Stimulated activated CD4-positive, alpha-beta T cell treated with anti-CD3 and anti-CD28 coated beads, Interleukin-4, amount 100 ng/mL, for 48 hours (primary cell): ENCODE measurements at regions not wholly inside any gene's neighbourhood (a gene's known extent, or its start where the extent isn't known, plus 50 kb on each side); places are given as distances from the start of the nearest gene placed in this dataset.

ENCODE experiments used
- DNase-seq, 2 donors: peaks; one replicate each; pipeline ENCODE4 v3.0.0-alpha.2; 2020; ENCODE audit warnings: low read depth in 2 of 2

- no peak for DNase-seq
Observed at GRCh38 chr6:9532621-9533557, 882.0 kb downstream of the TFAP2A start.

DNA sequence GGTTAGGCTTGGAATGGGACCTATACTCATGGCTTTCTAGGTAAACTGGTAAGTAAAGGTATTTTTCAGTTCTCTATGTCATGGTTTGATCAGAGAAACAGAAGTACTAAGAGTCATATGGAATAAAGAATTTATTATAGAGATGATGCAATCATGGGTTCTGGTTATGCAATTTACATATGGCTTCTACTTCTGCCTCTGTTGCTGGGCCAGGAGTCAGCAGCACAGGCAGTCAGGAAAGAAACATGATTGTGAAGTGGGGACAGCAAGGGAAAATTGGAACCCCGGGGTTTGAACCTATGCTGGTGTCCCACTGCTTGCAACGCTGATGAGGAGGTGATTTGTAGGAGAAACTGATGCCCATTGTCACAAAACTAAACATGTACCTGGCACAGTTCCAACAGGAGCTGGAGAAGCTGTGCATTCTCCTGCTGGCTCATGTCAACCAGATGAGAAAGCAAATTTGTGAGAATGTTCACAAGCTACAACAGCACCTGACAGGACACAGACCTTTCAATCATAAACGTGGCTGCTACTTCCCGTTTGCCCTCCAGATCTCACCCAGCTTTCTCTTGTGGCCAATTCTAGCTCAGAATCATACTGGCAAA lies 887.1 kb downstream of the TFAP2A start:
- no peak for DNase-seq

DNA sequence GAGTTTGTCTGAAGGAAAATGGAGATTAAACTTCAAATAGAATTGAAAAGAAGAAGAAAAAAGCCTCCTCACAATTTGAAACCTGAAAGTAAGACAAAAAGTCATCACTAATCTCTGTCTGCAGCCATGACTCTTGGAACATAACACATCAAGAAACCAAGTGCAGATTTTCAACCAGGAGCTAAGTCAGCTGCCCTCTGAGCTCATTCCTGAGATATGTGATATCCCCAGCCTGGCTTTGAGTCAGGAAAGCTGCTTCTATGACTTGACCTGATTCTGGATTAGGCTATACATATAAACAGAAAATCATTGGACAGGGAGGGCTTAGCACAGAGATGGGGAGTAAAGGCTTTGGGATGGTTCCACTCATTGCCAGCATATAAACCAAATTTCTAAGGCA lies 891.4 kb downstream of the TFAP2A start:
- DNase-seq = no peak

GRCh38 chr6:9522101-9522500 lies 892.8 kb downstream of the TFAP2A start:
- no peak for DNase-seq

- no peak for DNase-seq
Observed at GRCh38 chr6:9521152-9521530, 893.7 kb downstream of the TFAP2A start.

DNA sequence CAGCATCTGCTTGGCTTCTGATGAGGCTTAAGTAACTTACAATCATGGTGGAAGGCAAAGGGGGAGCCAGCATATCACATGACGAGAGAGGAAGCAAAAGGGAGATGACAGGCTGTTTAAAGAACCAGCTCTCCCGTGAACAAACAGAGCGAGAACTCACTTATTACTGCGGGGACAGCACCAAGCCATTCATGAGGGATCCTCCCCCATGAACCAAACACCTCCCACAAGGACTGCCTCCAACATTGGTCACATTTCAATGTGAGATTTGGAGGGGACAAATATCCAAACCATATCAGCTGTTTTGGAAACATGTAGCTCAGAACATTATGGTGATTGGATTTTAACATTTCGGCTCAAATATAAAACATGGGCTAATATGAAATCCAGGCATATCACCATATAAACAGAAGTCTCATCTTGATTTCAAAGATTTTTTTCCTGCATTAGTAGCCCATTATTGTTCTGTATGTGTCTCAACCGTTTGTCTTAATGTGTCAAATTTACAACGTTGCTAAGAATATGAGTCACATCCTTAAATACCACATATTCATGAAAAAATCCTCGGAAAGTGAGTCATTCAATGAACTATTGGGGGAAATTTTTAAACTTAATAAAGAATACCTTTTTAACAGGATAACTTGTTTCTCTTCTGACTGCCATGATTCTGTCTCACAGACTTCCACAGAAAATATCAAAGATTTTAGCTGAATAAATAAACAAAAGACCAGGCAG lies 894.3 kb downstream of the TFAP2A start:
- no peak for DNase-seq

DNA sequence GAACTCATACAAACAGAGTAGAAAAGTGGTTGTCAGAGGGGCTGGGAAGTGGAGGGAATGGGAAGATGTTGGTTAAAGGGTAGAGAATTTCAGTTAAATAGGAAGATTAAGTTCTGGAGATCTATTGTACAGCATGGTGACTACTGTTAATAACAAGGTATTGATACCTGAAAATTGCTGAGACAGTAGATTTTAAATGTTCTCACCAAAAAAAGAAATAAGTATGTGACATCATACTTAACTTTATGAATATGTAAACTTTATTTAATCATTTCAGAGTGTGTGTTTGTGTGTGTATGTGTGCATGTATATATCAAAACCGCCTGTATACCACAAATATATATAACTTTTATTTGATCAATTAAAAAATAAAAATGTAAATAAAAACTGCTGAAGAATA lies 896.4 kb downstream of the TFAP2A start:
- DNase-seq = no peak

DNA sequence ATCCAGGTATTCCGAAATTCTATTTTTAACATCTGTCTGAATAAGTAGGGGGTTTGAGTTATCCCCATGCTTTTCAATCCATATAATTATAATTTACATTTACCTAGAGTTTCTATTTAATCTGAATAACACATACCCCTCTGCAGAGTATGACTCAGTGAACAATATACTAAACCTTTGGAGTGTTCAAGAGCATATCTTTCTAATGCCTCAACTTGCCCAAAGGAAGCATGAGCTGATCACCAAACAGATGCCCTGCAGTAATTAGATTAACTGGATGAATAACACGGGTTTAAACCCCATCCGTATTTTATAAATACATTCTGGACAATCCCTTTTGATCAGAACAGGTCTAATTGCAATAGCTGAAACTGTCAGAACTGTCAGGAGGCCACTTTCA lies 897.1 kb downstream of the TFAP2A start:
- no peak for DNase-seq

- DNase-seq = no peak
Observed at GRCh38 chr6:9515633-9516606, 899.0 kb downstream of the TFAP2A start.

- no peak for DNase-seq
Observed at GRCh38 chr6:9514146-9514545, 900.7 kb downstream of the TFAP2A start.

GRCh38 chr6:9511157-9511556 lies 903.7 kb downstream of the TFAP2A start:
- DNase-seq = no peak

DNA sequence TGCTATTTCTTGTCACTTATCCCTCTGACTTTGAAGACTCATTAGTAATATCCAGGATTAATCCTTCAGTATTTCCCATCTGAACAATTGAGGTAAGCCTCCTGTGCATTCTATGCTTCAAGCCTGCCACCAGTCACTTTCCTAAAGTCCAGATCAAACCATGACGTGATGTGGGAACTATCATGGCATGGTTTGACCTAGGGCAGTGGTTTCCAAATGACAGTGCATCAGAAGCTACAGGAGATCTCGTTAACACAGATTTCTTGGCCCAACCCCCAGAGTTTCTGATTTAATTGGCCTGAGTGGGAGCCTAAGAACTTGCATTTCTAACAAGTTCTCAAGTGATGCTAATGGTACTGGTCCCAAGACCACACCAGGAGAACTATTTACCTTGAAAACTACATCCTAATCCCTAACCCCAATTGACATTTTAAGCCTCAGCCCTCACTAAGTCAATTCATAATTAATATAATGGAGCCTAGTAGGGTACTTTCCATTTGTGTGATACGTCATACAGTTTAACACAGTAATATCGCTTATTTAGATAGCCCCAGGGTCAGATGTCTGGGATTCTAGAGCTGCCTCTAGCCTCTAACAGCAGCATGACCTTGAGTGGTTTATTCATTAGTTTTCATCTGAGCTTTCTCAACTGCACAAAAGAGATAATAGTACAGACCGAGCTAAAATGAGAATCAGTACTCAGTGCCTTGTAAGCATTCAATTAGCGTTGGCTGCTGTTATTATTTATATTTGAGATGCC lies 907.6 kb downstream of the TFAP2A start:
- no peak for DNase-seq

- DNase-seq = no peak
Observed at GRCh38 chr6:9504191-9504590, 910.7 kb downstream of the TFAP2A start.

GRCh38 chr6:9503111-9503761 lies 911.6 kb downstream of the TFAP2A start:
- no peak for DNase-seq

DNA sequence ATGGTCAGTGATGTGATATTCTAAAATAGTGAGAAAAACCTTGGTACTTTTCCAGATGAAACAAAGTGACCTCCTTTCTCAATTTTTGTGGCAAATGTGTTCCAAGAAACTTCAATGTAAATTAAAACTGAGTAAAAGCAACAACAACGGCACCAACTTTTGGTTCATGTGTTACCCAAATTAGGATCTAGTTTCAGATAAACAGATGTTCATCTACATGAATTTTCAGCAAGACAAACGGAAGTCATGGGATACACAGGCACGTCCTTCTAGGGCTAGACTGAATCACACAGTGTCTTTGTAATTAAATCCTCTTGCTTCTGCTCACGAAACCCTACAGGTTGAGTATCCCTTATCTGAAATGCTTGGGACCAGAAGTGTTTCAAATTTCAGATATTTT lies 915.2 kb downstream of the TFAP2A start:
- no peak for DNase-seq

DNA sequence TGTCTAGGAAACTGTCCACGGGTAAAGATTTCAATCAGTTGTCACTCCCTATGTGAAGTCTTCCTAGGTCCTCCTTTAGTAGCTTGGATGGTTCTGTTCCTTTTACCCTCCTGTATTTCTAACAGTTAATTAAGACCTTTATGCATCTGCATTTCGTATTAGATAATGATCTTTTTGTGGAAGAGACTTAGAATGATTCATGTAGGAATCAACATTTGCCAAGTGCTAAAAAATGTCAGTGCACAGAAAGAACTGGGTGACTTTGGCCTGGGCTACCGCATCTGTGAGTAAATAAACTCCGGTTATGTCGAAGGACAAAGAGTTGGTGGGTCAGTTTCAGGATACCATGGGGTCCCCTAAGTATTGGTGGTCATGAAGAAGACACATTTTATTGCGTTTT lies 918.0 kb downstream of the TFAP2A start:
- no peak for DNase-seq

DNA sequence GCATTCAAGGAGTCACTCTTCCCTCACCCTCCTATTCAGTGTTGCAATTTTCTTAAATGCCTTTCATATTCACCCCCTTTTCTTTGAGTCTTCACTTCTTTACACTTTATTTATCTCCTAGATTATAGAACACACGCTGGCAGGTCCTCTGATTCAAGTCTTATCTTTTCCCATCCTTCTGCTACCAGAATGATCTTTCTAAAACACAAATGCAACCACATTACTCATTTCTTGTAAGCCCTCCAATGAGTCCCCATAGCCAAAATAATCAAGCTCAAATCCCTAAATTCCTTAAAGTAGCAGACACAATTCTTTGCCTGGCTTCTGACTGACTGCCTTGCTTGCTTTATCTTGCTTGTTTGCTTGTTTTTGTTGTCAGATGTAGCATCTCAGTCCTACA lies 920.0 kb downstream of the TFAP2A start:
- no peak for DNase-seq

- no peak for DNase-seq
Observed at GRCh38 chr6:9492790-9493189, 922.1 kb downstream of the TFAP2A start.

DNA sequence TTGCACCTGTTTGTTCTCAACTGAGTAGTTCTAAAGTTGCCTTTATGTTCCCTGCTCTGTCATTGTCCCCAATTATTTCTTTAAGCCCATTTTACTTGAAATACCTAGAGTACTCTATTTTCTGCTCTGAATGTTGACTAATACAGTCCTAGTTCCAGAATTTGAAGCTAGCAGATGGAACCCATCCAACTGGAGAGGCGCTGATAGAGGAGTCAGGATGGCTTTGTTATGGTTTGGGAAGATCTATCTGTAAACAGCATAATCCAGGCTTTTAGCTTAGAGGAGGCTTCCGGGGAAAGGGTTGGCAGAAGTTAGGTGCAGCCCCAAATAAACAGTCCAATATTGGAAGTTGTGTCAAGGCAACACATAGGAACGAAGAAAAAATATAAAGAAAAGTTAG lies 927.7 kb downstream of the TFAP2A start:
- DNase-seq = no peak

GRCh38 chr6:9485992-9486391 lies 928.9 kb downstream of the TFAP2A start:
- DNase-seq = no peak
